SHP77 treated with DMSO at 0.1 percent for 48 hours (cell line): ENCODE measurements at regions not wholly inside any gene's neighbourhood (a gene's known extent, or its start where the extent isn't known, plus 50 kb on each side); places are given as distances from the start of the nearest gene placed in this dataset.

Experiments
- DNase-seq: peaks from one replicate; lab custom pipeline; 2025; lab: John Stamatoyannopoulos, UW

- no peak for DNase-seq
Measured at GRCh38 chr11:111035746-111036145, 209.8 kb upstream of the POU2AF2 start.

GRCh38 chr11:111026241-111026640 lies 219.3 kb upstream of the POU2AF2 start:
- DNase-seq, result no peak

- DNase-seq, result no peak
Measured at GRCh38 chr11:111021131-111021530, 224.4 kb upstream of the POU2AF2 start.

GRCh38 chr11:111019871-111020670 lies 225.5 kb upstream of the POU2AF2 start:
- no peak for DNase-seq

GRCh38 chr11:111019451-111019850 lies 226.1 kb upstream of the POU2AF2 start:
- no peak for DNase-seq

GRCh38 chr11:111018566-111018965 lies 227.0 kb upstream of the POU2AF2 start:
- no peak for DNase-seq

GRCh38 chr11:111012491-111012890 lies 233.0 kb upstream of the POU2AF2 start:
- DNase-seq, result no peak

- DNase-seq, result no peak
Measured at GRCh38 chr11:111011275-111011594, 234.3 kb upstream of the POU2AF2 start.

GRCh38 chr11:111010391-111011274 lies 234.9 kb upstream of the POU2AF2 start:
- no peak for DNase-seq

- no peak for DNase-seq
Measured at GRCh38 chr11:111006227-111006626, 239.3 kb upstream of the POU2AF2 start.

- no peak for DNase-seq
Measured at GRCh38 chr11:111001986-111002611, 243.4 kb upstream of the POU2AF2 start.

- DNase-seq, result no peak
Measured at GRCh38 chr11:111001081-111001430, 244.5 kb upstream of the POU2AF2 start.

- no peak for DNase-seq
Measured at GRCh38 chr11:111000400-111001080, 245.0 kb upstream of the POU2AF2 start.

GRCh38 chr11:110992481-110992880 lies 253.0 kb upstream of the POU2AF2 start:
- no peak for DNase-seq

- DNase-seq, result no peak
Measured at GRCh38 chr11:110991661-110992355, 253.7 kb upstream of the POU2AF2 start.

- no peak for DNase-seq
Measured at GRCh38 chr11:110990311-110990710, 255.2 kb upstream of the POU2AF2 start.

- DNase-seq, result no peak
Measured at GRCh38 chr11:110989428-110990133, 255.9 kb upstream of the POU2AF2 start.

GRCh38 chr11:110988671-110989070 lies 256.9 kb upstream of the POU2AF2 start:
- DNase-seq, result no peak

- DNase-seq, result no peak
Measured at GRCh38 chr11:110986016-110986415, 259.5 kb upstream of the POU2AF2 start.

- no peak for DNase-seq
Measured at GRCh38 chr11:110985547-110985946, 260.0 kb upstream of the POU2AF2 start.

- no peak for DNase-seq
Measured at GRCh38 chr11:110984693-110985092, 260.8 kb upstream of the POU2AF2 start.
